GM23338 (cell line): ENCODE measurements at regions not wholly inside any gene's neighbourhood (a gene's known extent, or its start where the extent isn't known, plus 50 kb on each side); places are given as distances from the start of the nearest gene placed in this dataset.

ENCODE experiments used
- ATAC-seq: fragments of 200-7000 bp; cut with Tn5 transposase; 3 replicates; pipeline ENCODE4 v1.9.1; 2020
- DNase-seq: peaks from one replicate; pipeline ENCODE4 v3.0.0-alpha.2; 2015; ENCODE audit warnings: low spot score
- H2AFZ ChIP-seq: fragments of 200-600 bp; sonication (generic); 2 replicates; pipeline ENCODE4 v1.8.0; 2016; ENCODE audit warnings: antibody characterized with exemption, mild to moderate bottlenecking, moderate library complexity
- H3F3A ChIP-seq: fragments of 200-600 bp; sonication (generic); replicated peaks from 2 replicates; pipeline ENCODE4 v1.8.0; 2017; ENCODE audit warnings: antibody characterized with exemption, mixed run types, low read depth
- H3K27ac ChIP-seq: fragments of 200-600 bp; sonication (generic); 2 replicates; pipeline ENCODE4 v1.6.1; 2016; ENCODE audit warnings: low read depth
- H3K27me3 ChIP-seq: fragments of 200-600 bp; sonication (generic); 2 replicates; pipeline ENCODE4 v1.8.0; 2016; ENCODE audit warnings: mild to moderate bottlenecking, mixed run types, moderate library complexity; ENCODE audit not compliant: insufficient read depth
- H3K36me3 ChIP-seq: fragments of 200-600 bp; sonication (generic); 2 replicates; pipeline ENCODE4 v1.8.0; 2016; ENCODE audit warnings: mild to moderate bottlenecking; ENCODE audit not compliant: insufficient read depth
- H3K4me1 ChIP-seq: fragments of 200-600 bp; sonication (generic); 2 replicates; pipeline ENCODE4 v1.8.0; 2016; ENCODE audit warnings: mild to moderate bottlenecking, moderate library complexity; ENCODE audit not compliant: insufficient read depth
- H3K4me2 ChIP-seq: fragments of 200-600 bp; sonication (generic); 2 replicates; pipeline ENCODE4 v1.7.1; 2017; ENCODE audit warnings: mixed run types
- H3K4me3 ChIP-seq: fragments of 200-600 bp; sonication (generic); 2 replicates; pipeline ENCODE4 v1.6.1; 2016; ENCODE audit warnings: mixed run types
- H3K79me2 ChIP-seq: fragments of 200-600 bp; sonication (generic); replicated peaks from 2 replicates; pipeline ENCODE4 v1.8.0; 2017; ENCODE audit warnings: mild to moderate bottlenecking; ENCODE audit not compliant: insufficient read depth
- H3K9me2 ChIP-seq: fragments of 200-600 bp; sonication (generic); 2 replicates; pipeline ENCODE4 v1.8.0; 2017; ENCODE audit not compliant: insufficient read depth
- H4K20me1 ChIP-seq: fragments of 200-600 bp; sonication (generic); replicated peaks from 2 replicates; pipeline ENCODE4 v1.8.0; 2017; ENCODE audit warnings: mild to moderate bottlenecking; ENCODE audit not compliant: insufficient read depth
- H3K27ac Mint-ChIP-seq: 2 replicates; pipeline ENCODE4 v1.8.0; 2020; ENCODE audit warnings: inconsistent platforms, mild to moderate bottlenecking, moderate library complexity, mixed read lengths
- H3K27me3 Mint-ChIP-seq: 3 replicates; pipeline ENCODE4 v1.8.0; 2022; ENCODE audit warnings: low read depth, mild to moderate bottlenecking, moderate library complexity, mixed read lengths, inconsistent platforms; ENCODE audit not compliant: insufficient read depth, poor library complexity
- H3K36me3 Mint-ChIP-seq: 3 replicates; pipeline ENCODE4 v1.8.0; 2021; ENCODE audit warnings: low read depth, mild to moderate bottlenecking, inconsistent platforms, moderate library complexity, mixed read lengths
- H3K4me1 Mint-ChIP-seq: 3 replicates; pipeline ENCODE4 v1.8.0; 2020; ENCODE audit warnings: mild to moderate bottlenecking, inconsistent platforms, mixed read lengths
- H3K4me3 Mint-ChIP-seq: 3 replicates; pipeline ENCODE4 v1.8.0; 2021; ENCODE audit warnings: moderate library complexity, mild to moderate bottlenecking, inconsistent platforms, mixed read lengths
- H3K9me3 Mint-ChIP-seq: 3 replicates; pipeline ENCODE4 v1.8.0; 2020; ENCODE audit warnings: moderate library complexity, mild to moderate bottlenecking, inconsistent platforms, mixed read lengths
- CREB1 ChIP-seq: fragments of 250-450 bp; sonication (Bioruptor Pico); IDR thresholded peaks from 2 replicates; pipeline ENCODE4 v1.5.0; 2020; ENCODE audit warnings: low read depth, mild to moderate bottlenecking, moderate library complexity
- CTCF ChIP-seq, 2 experiments: fragments of 200-600 bp in 1 of 2; sonication (generic) in 1 of 2; conservative IDR thresholded peaks; 2 replicates each; pipeline versions ENCODE4 v1.5.1 to v1.6.1; 2016 to 2017; ENCODE audit warnings: antibody characterized with exemption in 2 of 2, low read depth in 2 of 2, mild to moderate bottlenecking in 2 of 2, moderate library complexity in 1 of 2
- ETS1 ChIP-seq: IDR thresholded peaks from 2 replicates; pipeline ENCODE4 v1.6.1; 2016; ENCODE audit warnings: antibody characterized with exemption
- EZH2 ChIP-seq: fragments of 200-600 bp; sonication (generic); IDR thresholded peaks from one replicate; pipeline ENCODE4 v1.8.0; 2017; ENCODE audit warnings: antibody characterized with exemption, mild to moderate bottlenecking, low read depth; ENCODE audit not compliant: unreplicated experiment
- EZH2phosphoT487 ChIP-seq: fragments of 200-600 bp; sonication (generic); IDR thresholded peaks from one replicate; pipeline ENCODE4 v1.8.1; 2018; ENCODE audit warnings: antibody characterized with exemption; ENCODE audit not compliant: unreplicated experiment
- JUNB ChIP-seq: IDR thresholded peaks from one replicate; pipeline ENCODE4 v1.6.1; 2016; ENCODE audit warnings: antibody characterized with exemption; ENCODE audit not compliant: unreplicated experiment
- NANOG ChIP-seq: IDR thresholded peaks from 2 replicates; pipeline ENCODE4 v1.6.1; 2016; ENCODE audit warnings: antibody characterized with exemption, borderline replicate concordance
- POLR2AphosphoS5 ChIP-seq: IDR thresholded peaks from 2 replicates; pipeline ENCODE4 v1.6.1; 2016; ENCODE audit warnings: antibody characterized with exemption, low read depth
- REST ChIP-seq: IDR thresholded peaks from one replicate; pipeline ENCODE4 v1.6.1; 2018; ENCODE audit warnings: antibody characterized with exemption; ENCODE audit not compliant: unreplicated experiment
- STAT1 ChIP-seq: IDR thresholded peaks from one replicate; pipeline ENCODE4 v1.6.1; 2016; ENCODE audit warnings: antibody characterized with exemption; ENCODE audit not compliant: unreplicated experiment
- ZNF114 ChIP-seq: fragments of 250-450 bp; sonication (Bioruptor Pico); IDR thresholded peaks from 2 replicates; pipeline ENCODE4 v1.5.0; 2020; ENCODE audit warnings: mild to moderate bottlenecking, moderate library complexity
- ZNF331 ChIP-seq: fragments of 250-450 bp; sonication (Bioruptor Pico); IDR thresholded peaks from 2 replicates; pipeline ENCODE4 v1.5.0; 2020; ENCODE audit warnings: low read depth, mild to moderate bottlenecking, moderate library complexity
- TF ChIP-seq, protein P1 (sequence below): fragments of 250-450 bp; sonication (Bioruptor Pico); IDR thresholded peaks from 2 replicates; pipeline ENCODE4 v1.5.0; 2020; ENCODE audit warnings: mild to moderate bottlenecking, moderate library complexity

- no peaks in the 10 kb centered on the region; the same call in 2 of the 3 replicates for H3K9me3 Mint-ChIP-seq
- no peaks in the 10 kb centered on the region for H4K20me1 ChIP-seq
- H3K4me2 ChIP-seq = no peak overlapping the region
- no peak overlapping the region for H3K4me3 ChIP-seq
- H3K27ac ChIP-seq = no peak overlapping the region
- no peaks in the 10 kb centered on the region for H3F3A ChIP-seq
- TF ChIP-seq STAT1 (no peak), EZH2 (no peak), CREB1 (CRISPR knock-in tag) (no peak), JUNB (no peak), POLR2AphosphoS5 (no peak), REST (no peak), EZH2phosphoT487 (no peak), ZNF114 (CRISPR knock-in tag) (no peak), NANOG (no peak), ZNF331 (no peak), ETS1 (no peak), CTCF (conservative IDR thresholded peaks at IDR 0.05; ENCODE audit: low read depth in 2 of 2) (no peak)
- TF ChIP-seq, protein P1, sequence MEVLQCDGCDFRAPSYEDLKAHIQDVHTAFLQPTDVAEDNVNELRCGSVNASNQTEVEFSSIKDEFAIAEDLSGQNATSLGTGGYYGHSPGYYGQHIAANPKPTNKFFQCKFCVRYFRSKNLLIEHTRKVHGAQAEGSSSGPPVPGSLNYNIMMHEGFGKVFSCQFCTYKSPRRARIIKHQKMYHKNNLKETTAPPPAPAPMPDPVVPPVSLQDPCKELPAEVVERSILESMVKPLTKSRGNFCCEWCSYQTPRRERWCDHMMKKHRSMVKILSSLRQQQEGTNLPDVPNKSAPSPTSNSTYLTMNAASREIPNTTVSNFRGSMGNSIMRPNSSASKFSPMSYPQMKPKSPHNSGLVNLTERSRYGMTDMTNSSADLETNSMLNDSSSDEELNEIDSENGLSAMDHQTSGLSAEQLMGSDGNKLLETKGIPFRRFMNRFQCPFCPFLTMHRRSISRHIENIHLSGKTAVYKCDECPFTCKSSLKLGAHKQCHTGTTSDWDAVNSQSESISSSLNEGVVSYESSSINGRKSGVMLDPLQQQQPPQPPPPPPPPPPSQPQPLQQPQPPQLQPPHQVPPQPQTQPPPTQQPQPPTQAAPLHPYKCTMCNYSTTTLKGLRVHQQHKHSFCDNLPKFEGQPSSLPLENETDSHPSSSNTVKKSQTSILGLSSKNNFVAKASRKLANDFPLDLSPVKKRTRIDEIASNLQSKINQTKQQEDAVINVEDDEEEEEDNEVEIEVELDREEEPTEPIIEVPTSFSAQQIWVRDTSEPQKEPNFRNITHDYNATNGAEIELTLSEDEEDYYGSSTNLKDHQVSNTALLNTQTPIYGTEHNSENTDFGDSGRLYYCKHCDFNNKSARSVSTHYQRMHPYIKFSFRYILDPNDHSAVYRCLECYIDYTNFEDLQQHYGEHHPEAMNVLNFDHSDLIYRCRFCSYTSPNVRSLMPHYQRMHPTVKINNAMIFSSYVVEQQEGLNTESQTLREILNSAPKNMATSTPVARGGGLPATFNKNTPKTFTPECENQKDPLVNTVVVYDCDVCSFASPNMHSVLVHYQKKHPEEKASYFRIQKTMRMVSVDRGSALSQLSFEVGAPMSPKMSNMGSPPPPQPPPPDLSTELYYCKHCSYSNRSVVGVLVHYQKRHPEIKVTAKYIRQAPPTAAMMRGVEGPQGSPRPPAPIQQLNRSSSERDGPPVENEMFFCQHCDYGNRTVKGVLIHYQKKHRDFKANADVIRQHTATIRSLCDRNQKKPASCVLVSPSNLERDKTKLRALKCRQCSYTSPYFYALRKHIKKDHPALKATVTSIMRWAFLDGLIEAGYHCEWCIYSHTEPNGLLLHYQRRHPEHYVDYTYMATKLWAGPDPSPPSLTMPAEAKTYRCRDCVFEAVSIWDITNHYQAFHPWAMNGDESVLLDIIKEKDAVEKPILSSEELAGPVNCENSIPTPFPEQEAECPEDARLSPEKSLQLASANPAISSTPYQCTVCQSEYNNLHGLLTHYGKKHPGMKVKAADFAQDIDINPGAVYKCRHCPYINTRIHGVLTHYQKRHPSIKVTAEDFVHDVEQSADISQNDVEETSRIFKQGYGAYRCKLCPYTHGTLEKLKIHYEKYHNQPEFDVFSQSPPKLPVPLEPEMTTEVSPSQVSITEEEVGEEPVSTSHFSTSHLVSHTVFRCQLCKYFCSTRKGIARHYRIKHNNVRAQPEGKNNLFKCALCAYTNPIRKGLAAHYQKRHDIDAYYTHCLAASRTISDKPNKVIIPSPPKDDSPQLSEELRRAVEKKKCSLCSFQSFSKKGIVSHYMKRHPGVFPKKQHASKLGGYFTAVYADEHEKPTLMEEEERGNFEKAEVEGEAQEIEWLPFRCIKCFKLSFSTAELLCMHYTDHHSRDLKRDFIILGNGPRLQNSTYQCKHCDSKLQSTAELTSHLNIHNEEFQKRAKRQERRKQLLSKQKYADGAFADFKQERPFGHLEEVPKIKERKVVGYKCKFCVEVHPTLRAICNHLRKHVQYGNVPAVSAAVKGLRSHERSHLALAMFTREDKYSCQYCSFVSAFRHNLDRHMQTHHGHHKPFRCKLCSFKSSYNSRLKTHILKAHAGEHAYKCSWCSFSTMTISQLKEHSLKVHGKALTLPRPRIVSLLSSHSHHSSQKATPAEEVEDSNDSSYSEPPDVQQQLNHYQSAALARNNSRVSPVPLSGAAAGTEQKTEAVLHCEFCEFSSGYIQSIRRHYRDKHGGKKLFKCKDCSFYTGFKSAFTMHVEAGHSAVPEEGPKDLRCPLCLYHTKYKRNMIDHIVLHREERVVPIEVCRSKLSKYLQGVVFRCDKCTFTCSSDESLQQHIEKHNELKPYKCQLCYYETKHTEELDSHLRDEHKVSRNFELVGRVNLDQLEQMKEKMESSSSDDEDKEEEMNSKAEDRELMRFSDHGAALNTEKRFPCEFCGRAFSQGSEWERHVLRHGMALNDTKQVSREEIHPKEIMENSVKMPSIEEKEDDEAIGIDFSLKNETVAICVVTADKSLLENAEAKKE (CRISPR knock-in tag) = no peak
- no peaks in the 10 kb centered on the region for H3K36me3 ChIP-seq
- H3K79me2 ChIP-seq = no peaks in the 10 kb centered on the region
- H3K9me2 ChIP-seq = no peaks in the 10 kb centered on the region
- H3K27ac Mint-ChIP-seq = no peak overlapping the region
- H2AFZ ChIP-seq = no peak overlapping the region
- DNase-seq (no peak), ATAC-seq (no peak)
- no peaks in the 10 kb centered on the region for H3K36me3 Mint-ChIP-seq
- peaks cover 4% of the 10 kb centered on the region for H3K27me3 Mint-ChIP-seq
- H3K4me3 Mint-ChIP-seq = no peak overlapping the region
- H3K4me1 ChIP-seq = no peaks in the 10 kb centered on the region
- H3K4me1 Mint-ChIP-seq = no peaks in the 10 kb centered on the region
- H3K27me3 ChIP-seq = no peaks in the 10 kb centered on the region
Observed at GRCh38 chr14:62015243-62015642, 253.0 kb downstream of the SNAPC1 start.
